Body of pancreas (tissue), 4 donors: ENCODE measurements at regions not wholly inside any gene's neighbourhood (a gene's known extent, or its start where the extent isn't known, plus 50 kb on each side); places are given as distances from the start of the nearest gene placed in this dataset.

Experiments
- ATAC-seq: fragments of 150-250 bp; one replicate; pipeline ENCODE4 v1.9.1; 2016
- DNase-seq, 4 donors: peaks; one replicate each; pipeline ENCODE4 v3.0.0-alpha.2; 2019
- H3K27ac ChIP-seq, 4 donors: fragments of 200-600 bp; sonication (generic); 1 replicate in 3 of 4; 2 replicates in 1 of 4; pipeline versions ENCODE4 v1.5.1 to v1.6.1; 2016 to 2019; ENCODE audit warnings: mild to moderate bottlenecking in 1 of 4, mixed read lengths in 1 of 4, moderate library complexity in 1 of 4
- H3K27me3 ChIP-seq, 2 donors: fragments of 200-600 bp; sonication (generic); one replicate each; pipeline ENCODE4 v1.6.0; 2016; ENCODE audit warnings: mild to moderate bottlenecking in 1 of 2
- H3K36me3 ChIP-seq, 2 donors: fragments of 200-600 bp; sonication (generic); replicated peaks in 1 of 2; 2 replicates each; pipeline ENCODE4 v1.5.1; 2016; ENCODE audit warnings: low read depth in 2 of 2; ENCODE audit not compliant: insufficient read depth in 1 of 2
- H3K4me1 ChIP-seq: fragments of 200-600 bp; sonication (generic); one replicate; pipeline ENCODE4 v1.6.0; 2016
- H3K4me3 ChIP-seq, 2 donors: fragments of 200-600 bp; sonication (generic); 1 replicate in 1 of 2; 2 replicates in 1 of 2; pipeline ENCODE4 v1.5.1; 2016 to 2019
- H3K9me3 ChIP-seq, 3 donors: fragments of 200-600 bp; sonication (generic); 1 replicate in 2 of 3; 2 replicates in 1 of 3; pipeline ENCODE4 v1.5.1; 2016
- CTCF ChIP-seq, 7 experiments: fragments of 450-650 bp in 4 of 7; fragments of 200-600 bp in 3 of 7; sonication (generic) in 3 of 7; IDR thresholded peaks; one replicate each; pipeline ENCODE4 v1.5.1; 2016 to 2019; ENCODE audit warnings: antibody characterized with exemption in 7 of 7
- POLR2A ChIP-seq, 3 donors: fragments of 450-650 bp; IDR thresholded peaks; one replicate each; pipeline ENCODE4 v1.6.1; 2016; ENCODE audit warnings: antibody characterized with exemption in 3 of 3, mild to moderate bottlenecking in 2 of 3
- WGBS, 2 donors: methylation state at CpG; one replicate each; pipeline ENCODE4 v1.1.5; 2017; 5-methylcytosine and 5-hydroxymethylcytosine counted together
- intact Hi-C: fragments of 100-400 bp; cut with DNase I; formaldehyde crosslinking; loops from one replicate; pipeline ENCODE4 v1.15.1; 2023

- Histone ChIP-seq H3K9me3 (no peaks in the 10 kb centered on the region), H3K27me3 (no peaks in the 10 kb centered on the region), H3K27ac (no peak overlapping the region), H3K36me3 (no peaks in the 10 kb centered on the region), H3K4me1 (no peaks in the 10 kb centered on the region), H3K4me3 (no peak overlapping the region)
- intact Hi-C loops, result no loop called here
- TF ChIP-seq POLR2A (IDR thresholded peaks at IDR 0.05), result no peak
- TF ChIP-seq CTCF (IDR thresholded peaks at IDR 0.05), result no peak
- ATAC-seq, result no peak
- WGBS, 2 donors, result 48 to 54% methylated on average over 3 of the region's 3 CpGs
- no peak for DNase-seq
Measured at GRCh38 chr11:24122291-24122690, 374.6 kb upstream of the LUZP2 start.

GRCh38 chr11:24124876-24125275, 372.0 kb upstream of the LUZP2 start:
- TF ChIP-seq POLR2A (IDR thresholded peaks at IDR 0.05) (no peak), CTCF (IDR thresholded peaks at IDR 0.05) (no peak)
- no peaks in the 10 kb centered on the region for H3K9me3 ChIP-seq
- ATAC-seq (no peak), DNase-seq (no peak)
- H3K36me3 ChIP-seq, result no peaks in the 10 kb centered on the region
- H3K4me1 ChIP-seq, result no peaks in the 10 kb centered on the region
- intact Hi-C loops, result no loop called here
- H3K27ac ChIP-seq, result no peak overlapping the region
- H3K4me3 ChIP-seq, result no peak overlapping the region
- H3K27me3 ChIP-seq, result no peaks in the 10 kb centered on the region
- 75 to 79% methylated on average over 4 of the region's 4 CpGs for WGBS, 2 donors

- H3K27me3 ChIP-seq, result no peaks in the 10 kb centered on the region
- no peak for TF ChIP-seq CTCF (IDR thresholded peaks at IDR 0.05)
- TF ChIP-seq POLR2A (IDR thresholded peaks at IDR 0.05), result no peak
- WGBS, 2 donors, result 94 to 97% methylated on average over 8 of the region's 8 CpGs
- H3K36me3 ChIP-seq, result no peaks in the 10 kb centered on the region
- no peak overlapping the region for H3K27ac ChIP-seq
- DNase-seq (no peak), ATAC-seq (no peak)
- H3K4me3 ChIP-seq, result no peak overlapping the region
- no peaks in the 10 kb centered on the region for H3K4me1 ChIP-seq
- H3K9me3 ChIP-seq, result no peaks in the 10 kb centered on the region
- intact Hi-C loops, result no loop called here
Measured at GRCh38 chr11:24131698-24132097, 365.2 kb upstream of the LUZP2 start.

GRCh38 chr11:24132471-24132870, 364.4 kb upstream of the LUZP2 start:
- no peak overlapping the region for H3K4me3 ChIP-seq
- 24 to 29% methylated on average over 1 of the region's 1 CpG for WGBS, 2 donors
- no peaks in the 10 kb centered on the region for H3K9me3 ChIP-seq
- no peaks in the 10 kb centered on the region for H3K4me1 ChIP-seq
- DNase-seq, result peak; percentile 54 to 65 (median 59)
- intact Hi-C loops, result no loop called here
- TF ChIP-seq POLR2A (IDR thresholded peaks at IDR 0.05) (no peak), CTCF (IDR thresholded peaks at IDR 0.05) (no peak)
- H3K36me3 ChIP-seq, result no peaks in the 10 kb centered on the region
- ATAC-seq, result no peak
- no peak overlapping the region for H3K27ac ChIP-seq
- no peaks in the 10 kb centered on the region for H3K27me3 ChIP-seq

GRCh38 chr11:24134879-24135589, 361.8 kb upstream of the LUZP2 start:
- Histone ChIP-seq H3K4me1 (no peaks in the 10 kb centered on the region), H3K27ac (no peak overlapping the region), H3K9me3 (no peaks in the 10 kb centered on the region), H3K4me3 (no peak overlapping the region), H3K27me3 (no peaks in the 10 kb centered on the region), H3K36me3 (no peaks in the 10 kb centered on the region)
- TF ChIP-seq CTCF (IDR thresholded peaks at IDR 0.05) (no peak), POLR2A (IDR thresholded peaks at IDR 0.05) (no peak)
- DNase-seq, result no peak
- no peak for ATAC-seq
- intact Hi-C loops, result no loop called here
